Natural killer cell (primary cell): ENCODE measurements at regions not wholly inside any gene's neighbourhood (a gene's known extent, or its start where the extent isn't known, plus 50 kb on each side); places are given as distances from the start of the nearest gene placed in this dataset.

Experiments used
- ATAC-seq, 3 donors: fragments of 150-1000 bp in 2 of 3; fragments of 200-7000 bp in 1 of 3; cut with Tn5 transposase; 1 replicate in 1 of 3; 2 replicates in 2 of 3; pipeline ENCODE4 v1.10.0; 2021; ENCODE audit warnings: mild to moderate bottlenecking in 2 of 3, moderate library complexity in 2 of 3
- DNase-seq, 2 donors: peaks; one replicate each; pipeline versions ENCODE4 v3.0.0 to v3.0.0-alpha.2; 2013 to 2021; ENCODE audit warnings: mixed read lengths in 1 of 2
- H3K27ac ChIP-seq: one replicate; pipeline ENCODE4 v1.5.1; 2013; ENCODE audit warnings: mild to moderate bottlenecking, low read length
- H3K27me3 ChIP-seq: one replicate; pipeline ENCODE4 v1.6.1; 2013; ENCODE audit warnings: low read length; ENCODE audit not compliant: control insufficient read depth, insufficient read depth
- H3K36me3 ChIP-seq: one replicate; pipeline ENCODE4 v1.6.1; 2013; ENCODE audit warnings: low read length; ENCODE audit not compliant: control insufficient read depth, insufficient read depth
- H3K4me1 ChIP-seq: one replicate; pipeline ENCODE4 v1.6.1; 2013; ENCODE audit warnings: low read length; ENCODE audit not compliant: control insufficient read depth, insufficient read depth
- H3K4me3 ChIP-seq: one replicate; pipeline ENCODE4 v1.5.1; 2013; ENCODE audit warnings: low read length
- H3K9me3 ChIP-seq: one replicate; pipeline ENCODE4 v1.6.1; 2013; ENCODE audit warnings: low read length; ENCODE audit not compliant: control insufficient read depth, insufficient read depth
- H3K27ac Mint-ChIP-seq, 2 donors: one replicate each; pipeline ENCODE4 v1.8.0; 2022; ENCODE audit warnings: mild to moderate bottlenecking in 2 of 2, mixed read lengths in 2 of 2, moderate library complexity in 1 of 2
- H3K27me3 Mint-ChIP-seq, 2 donors: one replicate each; pipeline ENCODE4 v1.8.0; 2022; ENCODE audit warnings: low read depth in 2 of 2, mixed read lengths in 2 of 2
- H3K36me3 Mint-ChIP-seq: one replicate; pipeline ENCODE4 v1.8.0; 2022; ENCODE audit warnings: mixed read lengths
- H3K4me1 Mint-ChIP-seq, 2 donors: one replicate each; pipeline ENCODE4 v1.8.0; 2022; ENCODE audit warnings: mixed read lengths in 2 of 2
- H3K4me3 Mint-ChIP-seq: one replicate; pipeline ENCODE4 v1.8.0; 2022; ENCODE audit warnings: mild to moderate bottlenecking, moderate library complexity, mixed read lengths
- H3K9me3 Mint-ChIP-seq, 2 donors: one replicate each; pipeline ENCODE4 v1.8.0; 2022; ENCODE audit warnings: mixed read lengths in 2 of 2
- WGBS: methylation state at CpG from one replicate; pipeline ENCODE4 v1.1.7; 2013; ENCODE audit warnings: missing lambda C conversion rate; ENCODE audit not compliant: insufficient coverage; 5-methylcytosine and 5-hydroxymethylcytosine counted together
- intact Hi-C: fragments of 100-400 bp; cut with micrococcal nuclease; formaldehyde crosslinking; loops from one replicate; pipeline ENCODE4 v1.14.2; 2022
- TF ChIP-seq, protein P1 (sequence below): fragments of 200-600 bp; IDR thresholded peaks from one replicate; pipeline ENCODE4 v1.8.0; 2022; ENCODE audit warnings: antibody characterized with exemption

- H3K27me3 ChIP-seq, result no peaks in the 10 kb centered on the region
- H3K36me3 Mint-ChIP-seq, result no peaks in the 10 kb centered on the region
- no peaks in the 10 kb centered on the region for H3K4me1 ChIP-seq
- H3K4me3 Mint-ChIP-seq, result no peak overlapping the region
- no peaks in the 10 kb centered on the region for H3K4me1 Mint-ChIP-seq
- H3K9me3 Mint-ChIP-seq, result peaks cover 0 to 4% of the 10 kb centered on the region in 2 donors
- TF ChIP-seq, protein P1, sequence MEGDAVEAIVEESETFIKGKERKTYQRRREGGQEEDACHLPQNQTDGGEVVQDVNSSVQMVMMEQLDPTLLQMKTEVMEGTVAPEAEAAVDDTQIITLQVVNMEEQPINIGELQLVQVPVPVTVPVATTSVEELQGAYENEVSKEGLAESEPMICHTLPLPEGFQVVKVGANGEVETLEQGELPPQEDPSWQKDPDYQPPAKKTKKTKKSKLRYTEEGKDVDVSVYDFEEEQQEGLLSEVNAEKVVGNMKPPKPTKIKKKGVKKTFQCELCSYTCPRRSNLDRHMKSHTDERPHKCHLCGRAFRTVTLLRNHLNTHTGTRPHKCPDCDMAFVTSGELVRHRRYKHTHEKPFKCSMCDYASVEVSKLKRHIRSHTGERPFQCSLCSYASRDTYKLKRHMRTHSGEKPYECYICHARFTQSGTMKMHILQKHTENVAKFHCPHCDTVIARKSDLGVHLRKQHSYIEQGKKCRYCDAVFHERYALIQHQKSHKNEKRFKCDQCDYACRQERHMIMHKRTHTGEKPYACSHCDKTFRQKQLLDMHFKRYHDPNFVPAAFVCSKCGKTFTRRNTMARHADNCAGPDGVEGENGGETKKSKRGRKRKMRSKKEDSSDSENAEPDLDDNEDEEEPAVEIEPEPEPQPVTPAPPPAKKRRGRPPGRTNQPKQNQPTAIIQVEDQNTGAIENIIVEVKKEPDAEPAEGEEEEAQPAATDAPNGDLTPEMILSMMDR, result no peak
- intact Hi-C loops, result no loop called here
- H3K36me3 ChIP-seq, result no peaks in the 10 kb centered on the region
- no peak overlapping the region for H3K4me3 ChIP-seq
- no peak overlapping the region for H3K27ac Mint-ChIP-seq
- no peak overlapping the region for H3K27ac ChIP-seq
- 82% methylated on average over 14 of the region's 14 CpGs for whole genome bisulfite sequencing
- ATAC-seq, result no peak
- no peaks in the 10 kb centered on the region for H3K27me3 Mint-ChIP-seq
- no peak for DNase-seq
- peaks cover 44% of the 10 kb centered on the region for H3K9me3 ChIP-seq
Measured at GRCh38 chr15:25237291-25237978, 201.4 kb downstream of the UBE3A start.

DNA sequence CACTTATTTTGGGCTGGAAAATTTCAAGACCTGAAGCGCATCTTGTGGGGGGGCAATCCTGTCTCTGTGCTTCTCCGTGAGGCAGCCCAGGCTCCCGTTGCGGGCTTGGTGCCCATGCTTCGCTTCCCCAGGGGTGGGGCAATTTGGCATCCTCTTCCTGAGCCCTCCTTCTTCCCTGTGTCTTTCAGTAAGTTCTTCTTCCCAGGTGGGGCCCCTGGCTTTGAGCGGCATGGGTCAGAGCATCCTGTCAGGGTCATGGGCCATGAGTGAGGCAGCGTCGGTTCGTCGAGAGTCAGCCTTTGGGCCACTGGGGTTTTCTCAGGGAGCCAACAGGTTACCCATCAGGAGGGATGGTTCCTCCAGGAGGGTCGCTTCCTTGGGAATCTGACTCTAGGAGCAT lies 200.7 kb downstream of the UBE3A start:
- H3K4me3 ChIP-seq, result no peak overlapping the region
- no peak overlapping the region for H3K27ac Mint-ChIP-seq
- H3K27me3 ChIP-seq, result no peaks in the 10 kb centered on the region
- intact Hi-C loops, result no loop called here
- no peak overlapping the region for H3K4me3 Mint-ChIP-seq
- WGBS, result 91% methylated on average over 11 of the region's 11 CpGs
- H3K27ac ChIP-seq, result no peak overlapping the region
- H3K4me1 ChIP-seq, result no peaks in the 10 kb centered on the region
- no peaks in the 10 kb centered on the region for H3K36me3 Mint-ChIP-seq
- no peaks in the 10 kb centered on the region for H3K4me1 Mint-ChIP-seq
- ATAC-seq, result no peak
- TF ChIP-seq, protein P1, result no peak
- peaks cover 42% of the 10 kb centered on the region for H3K9me3 ChIP-seq
- H3K36me3 ChIP-seq, result no peaks in the 10 kb centered on the region
- no peaks in the 10 kb centered on the region for H3K27me3 Mint-ChIP-seq
- peaks cover 0 to 4% of the 10 kb centered on the region in 2 donors for H3K9me3 Mint-ChIP-seq
- no peak for DNase-seq

DNA sequence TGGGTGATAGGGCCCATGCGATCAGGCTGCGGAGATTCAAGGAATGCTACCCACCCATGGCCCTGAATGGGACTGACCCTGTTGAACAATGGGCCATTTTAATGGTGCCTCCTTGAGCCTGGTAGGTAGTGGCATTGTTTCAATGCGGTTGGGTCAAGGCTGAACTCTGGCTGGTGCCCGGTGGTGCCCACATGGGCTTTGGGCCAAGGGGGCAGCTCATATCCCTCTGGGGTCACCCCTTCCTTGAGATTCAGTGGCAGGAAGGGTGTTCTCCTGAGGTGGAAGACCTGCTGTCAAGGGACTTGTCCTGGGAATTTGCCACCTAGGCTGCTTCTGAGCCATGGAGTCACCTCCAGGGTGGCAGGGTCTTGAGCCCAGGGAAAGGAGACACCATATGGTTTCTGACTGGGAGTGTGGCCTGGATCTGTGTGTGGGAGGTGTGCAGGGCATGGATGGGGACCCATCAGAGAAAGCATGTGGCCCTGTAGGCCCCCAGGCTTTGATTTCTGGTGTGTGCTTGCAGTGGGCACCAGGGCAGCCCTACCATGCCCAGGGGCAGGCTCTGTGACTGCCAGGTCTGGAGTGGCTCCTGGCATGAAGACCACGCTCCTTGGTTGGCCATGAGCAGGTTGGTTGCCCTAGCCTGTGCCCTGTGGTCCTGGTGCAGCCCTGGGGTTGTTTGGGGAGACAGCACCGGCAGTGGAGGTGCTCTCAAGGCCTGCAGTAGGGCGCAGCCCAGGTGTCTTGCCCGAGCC lies 199.9 kb downstream of the UBE3A start:
- Mint-ChIP-seq H3K36me3 (no peaks in the 10 kb centered on the region), H3K27me3 (no peaks in the 10 kb centered on the region), H3K27ac (no peak overlapping the region), H3K9me3 (peaks cover 0 to 3% of the 10 kb centered on the region in 2 donors), H3K4me1 (no peaks in the 10 kb centered on the region), H3K4me3 (no peak overlapping the region)
- DNase-seq (no peak), ATAC-seq (no peak)
- H3K4me1 ChIP-seq, result no peaks in the 10 kb centered on the region
- 85% methylated on average over 8 of the region's 8 CpGs for WGBS
- H3K4me3 ChIP-seq, result no peak overlapping the region
- H3K9me3 ChIP-seq, result peaks cover 42% of the 10 kb centered on the region
- no peaks in the 10 kb centered on the region for H3K36me3 ChIP-seq
- TF ChIP-seq, protein P1, result no peak
- intact Hi-C loops, result no loop called here
- H3K27me3 ChIP-seq, result no peaks in the 10 kb centered on the region
- H3K27ac ChIP-seq, result no peak overlapping the region
